HEK293 (cell line): ENCODE measurements at regions not wholly inside any gene's neighbourhood (a gene's known extent, or its start where the extent isn't known, plus 50 kb on each side); places are given as distances from the start of the nearest gene placed in this dataset.
"Not testable (repeated sequence)": the region's sequence is repeated elsewhere in the genome, so short reads cannot be mapped to it uniquely, and the experiment has no call there.

Source experiments
- CTCF ChIP-seq: fragments of 450-650 bp; formaldehyde crosslinking; IDR thresholded peaks from 2 replicates; pipeline ENCODE4 v1.5.1; 2016; ENCODE audit warnings: missing biosample characterization, missing genetic modification characterization
- GLI4 ChIP-seq: fragments of 450-650 bp; formaldehyde crosslinking; IDR thresholded peaks from 2 replicates; pipeline ENCODE4 v1.5.1; 2016; ENCODE audit warnings: missing biosample characterization, missing genetic modification characterization
- KLF16 ChIP-seq: fragments of 450-650 bp; formaldehyde crosslinking; IDR thresholded peaks from 2 replicates; pipeline ENCODE4 v1.5.1; 2017; ENCODE audit warnings: missing biosample characterization, missing genetic modification characterization
- PRDM6 ChIP-seq: fragments of 450-650 bp; formaldehyde crosslinking; IDR thresholded peaks from 2 replicates; pipeline ENCODE4 v1.5.1; 2017; ENCODE audit warnings: missing biosample characterization, missing genetic modification characterization
- YY2 ChIP-seq: fragments of 450-650 bp; formaldehyde crosslinking; IDR thresholded peaks from 2 replicates; pipeline ENCODE4 v1.5.1; 2016; ENCODE audit warnings: missing biosample characterization, missing genetic modification characterization
- ZEB2 ChIP-seq: fragments of 450-650 bp; formaldehyde crosslinking; IDR thresholded peaks from 2 replicates; pipeline ENCODE4 v1.5.1; 2016; ENCODE audit warnings: missing biosample characterization, missing genetic modification characterization
- ZNF112 ChIP-seq: fragments of 450-650 bp; formaldehyde crosslinking; IDR thresholded peaks from 2 replicates; pipeline ENCODE4 v1.5.0; 2017; ENCODE audit warnings: missing biosample characterization, missing genetic modification characterization
- ZNF274 ChIP-seq, 2 experiments: fragments of 200-500 bp in 1 of 2; fragments of 450-650 bp in 1 of 2; sonication (Bioruptor generic) in 1 of 2; formaldehyde crosslinking in 1 of 2; IDR thresholded peaks; 2 replicates each; pipeline versions ENCODE4 v1.5.1 to v1.6.1; 2014 to 2016; ENCODE audit warnings: borderline replicate concordance in 1 of 2, inconsistent platforms in 1 of 2, low read length in 1 of 2, missing biosample characterization in 1 of 2, missing genetic modification characterization in 1 of 2
- ZNF311 ChIP-seq: fragments of 450-650 bp; formaldehyde crosslinking; IDR thresholded peaks from 2 replicates; pipeline ENCODE4 v1.5.1; 2017; ENCODE audit warnings: missing biosample characterization, missing genetic modification characterization, borderline replicate concordance
- ZNF324 ChIP-seq: fragments of 450-650 bp; formaldehyde crosslinking; IDR thresholded peaks from 2 replicates; pipeline ENCODE4 v1.5.1; 2016; ENCODE audit warnings: missing biosample characterization, missing genetic modification characterization
- ZNF544 ChIP-seq: fragments of 450-650 bp; formaldehyde crosslinking; IDR thresholded peaks from 2 replicates; pipeline ENCODE4 v1.5.0; 2017; ENCODE audit warnings: missing biosample characterization, missing genetic modification characterization
- ZNF639 ChIP-seq: fragments of 450-650 bp; formaldehyde crosslinking; IDR thresholded peaks from 2 replicates; pipeline ENCODE4 v1.5.1; 2016; ENCODE audit warnings: missing biosample characterization, missing genetic modification characterization
- ZSCAN4 ChIP-seq: fragments of 450-650 bp; formaldehyde crosslinking; IDR thresholded peaks from 2 replicates; pipeline ENCODE4 v1.5.1; 2017; ENCODE audit warnings: missing biosample characterization, missing genetic modification characterization

GRCh38 chr2:47694451-47694850 lies 88.5 kb upstream of the MSH6 start:
- TF ChIP-seq CTCF (tag by site-specific recombination); ZNF112 (tag by site-specific recombination); ZNF311 (tag by site-specific recombination); ZNF639 (tag by site-specific recombination); PRDM6 (tag by site-specific recombination); YY2 (tag by site-specific recombination); KLF16; ZSCAN4; ZNF274 (IDR thresholded peaks at IDR 0.05; ENCODE audit: low read length); ZNF274 (tag by site-specific recombination; IDR thresholded peaks at IDR 0.05; ENCODE audit: borderline replicate concordance); ZNF324; GLI4; ZNF544 (tag by site-specific recombination); ZEB2: not testable (repeated sequence)
